DND-41 (cell line): ENCODE measurements at regions not wholly inside any gene's neighbourhood (a gene's known extent, or its start where the extent isn't known, plus 50 kb on each side); places are given as distances from the start of the nearest gene placed in this dataset.

Source experiments
- CTCF ChIP-seq: IDR thresholded peaks from 2 replicates; pipeline ENCODE4 v1.5.1; 2012; ENCODE audit warnings: borderline replicate concordance, low read length, moderate library complexity, mild to moderate bottlenecking; ENCODE audit not compliant: poor library complexity, severe bottlenecking; ENCODE audit errors: extremely low read depth
- EZH2 ChIP-seq: IDR thresholded peaks from 3 replicates; pipeline ENCODE4 v1.6.1; 2012; ENCODE audit warnings: borderline replicate concordance, low read depth, mild to moderate bottlenecking, moderate library complexity, low read length, inconsistent platforms; ENCODE audit not compliant: severe bottlenecking

GRCh38 chr2:8367833-8368232, 314.0 kb upstream of the ID2 start:
- TF ChIP-seq CTCF = no peak
- TF ChIP-seq EZH2 = no peak
